Colonic mucosa (tissue), 4 donors: ENCODE measurements at regions not wholly inside any gene's neighbourhood (a gene's known extent, or its start where the extent isn't known, plus 50 kb on each side); places are given as distances from the start of the nearest gene placed in this dataset.

Experiments used
- DNase-seq: peaks from one replicate; pipeline ENCODE4 v3.0.0-alpha.2; 2020
- H3K27ac ChIP-seq: fragments of 200-600 bp; one replicate; pipeline ENCODE4 v1.8.0; 2021
- H3K27me3 ChIP-seq: fragments of 200-600 bp; one replicate; pipeline ENCODE4 v1.8.0; 2021
- H3K36me3 ChIP-seq: fragments of 200-600 bp; one replicate; pipeline ENCODE4 v1.8.0; 2021
- H3K4me1 ChIP-seq: fragments of 200-600 bp; one replicate; pipeline ENCODE4 v1.8.0; 2021; ENCODE audit warnings: mild to moderate bottlenecking
- H3K4me3 ChIP-seq: fragments of 200-600 bp; one replicate; pipeline ENCODE4 v1.8.0; 2021
- H3K9ac ChIP-seq, 2 donors: one replicate each; pipeline ENCODE4 v1.7.0; 2013; ENCODE audit warnings: control low read depth in 2 of 2, low read depth in 2 of 2, low read length in 2 of 2
- H3K9me3 ChIP-seq: fragments of 200-600 bp; one replicate; pipeline ENCODE4 v1.8.0; 2021
- intact Hi-C: fragments of 100-400 bp; cut with DNase I; formaldehyde crosslinking; loops from one replicate; pipeline ENCODE4 v1.14.1; 2022
- TF ChIP-seq, protein P1 (sequence below): fragments of 200-600 bp; IDR thresholded peaks from one replicate; pipeline ENCODE4 v1.8.0; 2022; ENCODE audit warnings: antibody characterized with exemption, mild to moderate bottlenecking
- donor health status: healthy.
- donor health status: DM: no; HTN: no; CAD: no.
- donor health status: DM: no; HTN: no; CAD: no.

DNA sequence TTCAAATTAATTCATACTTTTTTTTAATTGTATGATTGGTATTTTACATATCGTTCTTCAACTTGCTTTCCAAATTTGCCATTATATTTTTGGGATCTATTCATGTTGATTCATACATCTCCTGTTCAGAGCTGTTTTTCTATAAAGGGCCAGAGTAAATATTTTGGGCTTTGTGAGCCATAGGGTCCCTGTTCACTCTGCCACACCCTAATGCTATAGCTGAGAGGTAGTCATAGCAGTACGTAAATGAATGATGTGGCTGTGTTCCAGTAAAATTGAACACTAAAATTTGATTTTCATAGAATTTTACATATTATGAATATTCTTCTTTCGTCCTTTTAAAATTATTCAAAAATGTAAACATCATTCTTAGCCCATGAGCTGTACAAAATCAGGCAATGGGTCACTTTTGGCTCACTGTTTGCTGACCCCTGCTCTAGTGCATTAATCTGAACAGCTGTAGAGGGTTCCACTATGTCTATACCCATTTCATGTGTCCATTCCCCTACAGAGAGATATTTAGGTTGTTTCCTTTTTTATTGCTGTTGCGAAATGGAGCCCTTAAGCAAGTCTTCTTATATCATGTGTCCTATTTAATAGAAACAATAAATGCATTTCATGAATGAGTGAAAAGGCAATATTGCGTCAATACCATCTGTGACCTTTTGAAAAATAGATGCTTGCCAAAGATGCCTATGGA, 136.4 kb upstream of the SALL4 start:
- no peaks in the 10 kb centered on the region for H3K27me3 ChIP-seq
- H3K4me1 ChIP-seq: no peaks in the 10 kb centered on the region
- TF ChIP-seq, protein P1, sequence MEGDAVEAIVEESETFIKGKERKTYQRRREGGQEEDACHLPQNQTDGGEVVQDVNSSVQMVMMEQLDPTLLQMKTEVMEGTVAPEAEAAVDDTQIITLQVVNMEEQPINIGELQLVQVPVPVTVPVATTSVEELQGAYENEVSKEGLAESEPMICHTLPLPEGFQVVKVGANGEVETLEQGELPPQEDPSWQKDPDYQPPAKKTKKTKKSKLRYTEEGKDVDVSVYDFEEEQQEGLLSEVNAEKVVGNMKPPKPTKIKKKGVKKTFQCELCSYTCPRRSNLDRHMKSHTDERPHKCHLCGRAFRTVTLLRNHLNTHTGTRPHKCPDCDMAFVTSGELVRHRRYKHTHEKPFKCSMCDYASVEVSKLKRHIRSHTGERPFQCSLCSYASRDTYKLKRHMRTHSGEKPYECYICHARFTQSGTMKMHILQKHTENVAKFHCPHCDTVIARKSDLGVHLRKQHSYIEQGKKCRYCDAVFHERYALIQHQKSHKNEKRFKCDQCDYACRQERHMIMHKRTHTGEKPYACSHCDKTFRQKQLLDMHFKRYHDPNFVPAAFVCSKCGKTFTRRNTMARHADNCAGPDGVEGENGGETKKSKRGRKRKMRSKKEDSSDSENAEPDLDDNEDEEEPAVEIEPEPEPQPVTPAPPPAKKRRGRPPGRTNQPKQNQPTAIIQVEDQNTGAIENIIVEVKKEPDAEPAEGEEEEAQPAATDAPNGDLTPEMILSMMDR: no peak
- H3K4me3 ChIP-seq: no peak overlapping the region
- H3K9ac ChIP-seq: no peak overlapping the region
- intact Hi-C loops: no loop called here
- H3K9me3 ChIP-seq: no peaks in the 10 kb centered on the region
- DNase-seq: no peak
- H3K27ac ChIP-seq: no peak overlapping the region
- H3K36me3 ChIP-seq: no peaks in the 10 kb centered on the region

- no peaks in the 10 kb centered on the region for H3K4me1 ChIP-seq
- TF ChIP-seq, protein P1: no peak
- no peak overlapping the region for H3K27ac ChIP-seq
- intact Hi-C loops: no loop called here
- no peaks in the 10 kb centered on the region for H3K27me3 ChIP-seq
- no peak overlapping the region for H3K9ac ChIP-seq
- DNase-seq: no peak
- H3K9me3 ChIP-seq: no peaks in the 10 kb centered on the region
- H3K36me3 ChIP-seq: no peaks in the 10 kb centered on the region
- H3K4me3 ChIP-seq: no peak overlapping the region
Observed at GRCh38 chr20:51937779-51938178, 135.5 kb upstream of the SALL4 start.

DNA sequence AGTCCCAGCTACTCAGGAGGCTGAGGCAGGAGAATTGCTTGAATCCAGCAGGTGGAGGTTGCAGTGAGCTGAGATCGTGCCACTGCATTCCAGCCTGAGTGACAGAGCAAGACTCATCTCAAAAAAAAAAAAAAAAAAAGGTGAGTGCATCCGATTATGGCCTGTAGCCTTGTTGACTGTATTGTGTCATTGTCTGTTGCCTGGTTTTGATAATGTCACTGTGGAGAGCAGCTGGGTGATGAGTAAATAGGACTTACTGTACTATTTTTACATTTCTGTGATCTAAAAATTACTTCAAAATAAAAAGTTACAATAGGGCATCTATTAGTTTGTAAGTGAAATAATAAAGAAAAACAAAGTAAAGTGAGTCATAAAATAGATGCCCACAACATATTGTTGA, 134.1 kb upstream of the SALL4 start:
- TF ChIP-seq, protein P1: no peak
- no peaks in the 10 kb centered on the region for H3K4me1 ChIP-seq
- no peaks in the 10 kb centered on the region for H3K9me3 ChIP-seq
- no peaks in the 10 kb centered on the region for H3K27me3 ChIP-seq
- intact Hi-C loops: no loop called here
- no peak for DNase-seq
- no peak overlapping the region for H3K9ac ChIP-seq
- no peak overlapping the region for H3K4me3 ChIP-seq
- no peaks in the 10 kb centered on the region for H3K36me3 ChIP-seq
- H3K27ac ChIP-seq: no peak overlapping the region

DNA sequence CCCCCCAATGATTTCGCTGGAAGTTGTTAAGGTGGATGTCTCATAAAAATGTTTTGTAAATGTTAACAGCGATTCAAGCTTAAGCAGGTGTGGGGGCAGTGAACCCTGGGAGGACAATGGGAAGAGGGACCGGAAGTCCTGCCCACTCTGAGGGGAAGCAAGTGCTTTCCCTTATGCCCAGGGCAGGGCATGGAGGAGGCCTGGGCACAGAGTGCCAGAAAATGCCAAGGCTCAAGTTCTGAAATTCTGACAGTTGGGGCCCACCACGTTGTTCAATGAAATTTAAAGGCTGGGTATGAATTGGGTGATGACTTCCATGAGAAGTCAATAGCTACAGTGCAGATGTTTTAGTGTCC, 132.7 kb upstream of the SALL4 start:
- H3K9ac ChIP-seq: no peak overlapping the region
- H3K27me3 ChIP-seq: no peaks in the 10 kb centered on the region
- no peak for DNase-seq
- TF ChIP-seq, protein P1: no peak
- H3K27ac ChIP-seq: no peak overlapping the region
- no peaks in the 10 kb centered on the region for H3K4me1 ChIP-seq
- H3K4me3 ChIP-seq: no peak overlapping the region
- no peaks in the 10 kb centered on the region for H3K9me3 ChIP-seq
- intact Hi-C loops: no loop called here
- H3K36me3 ChIP-seq: no peaks in the 10 kb centered on the region

DNA sequence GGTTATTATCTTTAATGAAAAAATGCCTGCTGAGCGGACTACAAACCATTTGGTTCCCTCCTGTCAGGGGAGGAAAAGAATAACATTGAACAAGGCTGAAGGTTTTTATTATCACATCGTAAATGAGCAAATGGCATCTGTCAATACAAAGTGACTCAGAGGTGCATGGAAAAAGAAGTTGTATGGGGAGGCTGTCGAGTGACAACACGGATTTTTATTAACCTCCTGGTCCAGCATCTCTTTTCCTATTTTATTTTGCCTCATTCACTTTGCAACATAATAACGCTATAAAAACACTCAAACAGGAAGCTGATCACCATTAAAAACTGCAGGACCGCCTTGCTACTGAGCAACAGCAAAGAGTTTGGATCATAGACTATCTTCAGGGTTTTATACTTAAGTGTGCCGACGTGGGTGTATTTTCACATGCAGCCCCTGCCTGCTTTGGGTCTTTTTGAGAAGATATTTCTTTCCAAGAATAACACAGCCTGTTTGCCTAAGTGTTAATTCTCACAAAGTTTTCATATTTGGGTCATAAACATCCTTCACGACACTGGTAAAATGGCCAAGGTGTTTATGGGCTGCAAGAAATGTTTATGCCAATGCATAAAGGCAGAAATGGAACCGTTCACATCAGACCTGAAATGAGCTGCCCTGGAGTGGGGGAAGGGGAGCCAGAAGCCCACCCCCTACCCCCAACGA, 132.1 kb upstream of the SALL4 start:
- Histone ChIP-seq H3K36me3 (no peaks in the 10 kb centered on the region), H3K27ac (no peak overlapping the region), H3K9me3 (no peaks in the 10 kb centered on the region), H3K4me3 (no peak overlapping the region), H3K4me1 (no peaks in the 10 kb centered on the region), H3K9ac (no peak overlapping the region), H3K27me3 (no peaks in the 10 kb centered on the region)
- no peak for DNase-seq
- TF ChIP-seq, protein P1: no peak
- intact Hi-C loops: no loop called here
